Ishikawa (cell line): ENCODE measurements at regions not wholly inside any gene's neighbourhood (a gene's known extent, or its start where the extent isn't known, plus 50 kb on each side); places are given as distances from the start of the nearest gene placed in this dataset.

Experiments used
- CEBPB ChIP-seq: IDR thresholded peaks from 2 replicates; pipeline ENCODE4 v1.6.1; 2012
- CREB1 ChIP-seq: IDR thresholded peaks from 2 replicates; pipeline ENCODE4 v1.6.1; 2012; ENCODE audit warnings: low read depth
- EGR1 ChIP-seq: IDR thresholded peaks from 2 replicates; pipeline ENCODE4 v1.6.1; 2012
- EP300 ChIP-seq: IDR thresholded peaks from 2 replicates; pipeline ENCODE4 v1.6.1; 2012; ENCODE audit warnings: borderline replicate concordance
- FOXM1 ChIP-seq: IDR thresholded peaks from 2 replicates; pipeline ENCODE4 v1.6.1; 2012; ENCODE audit warnings: low read depth, borderline replicate concordance
- MAX ChIP-seq: IDR thresholded peaks from 2 replicates; pipeline ENCODE4 v1.6.1; 2012
- NFIC ChIP-seq: IDR thresholded peaks from 2 replicates; pipeline ENCODE4 v1.6.1; 2012
- RAD21 ChIP-seq: IDR thresholded peaks from 2 replicates; pipeline ENCODE4 v1.6.1; 2012; ENCODE audit warnings: low read depth
- REST ChIP-seq: IDR thresholded peaks from 2 replicates; pipeline ENCODE4 v1.6.1; 2012; ENCODE audit warnings: low read depth, mild to moderate bottlenecking
- TAF1 ChIP-seq: IDR thresholded peaks from 2 replicates; pipeline ENCODE4 v1.6.1; 2012; ENCODE audit warnings: low read depth, mild to moderate bottlenecking
- TCF12 ChIP-seq: IDR thresholded peaks from 2 replicates; pipeline ENCODE4 v1.6.1; 2012; ENCODE audit warnings: low read depth
- TEAD4 ChIP-seq: IDR thresholded peaks from 2 replicates; pipeline ENCODE4 v1.6.1; 2012
- USF1 ChIP-seq: IDR thresholded peaks from 2 replicates; pipeline ENCODE4 v1.6.1; 2012
- YY1 ChIP-seq: IDR thresholded peaks from 2 replicates; pipeline ENCODE4 v1.6.1; 2012; ENCODE audit warnings: low read depth
- ZBTB7A ChIP-seq: IDR thresholded peaks from 2 replicates; pipeline ENCODE4 v1.6.1; 2012; ENCODE audit warnings: low read depth

- TF ChIP-seq TCF12 (no peak), TAF1 (no peak), YY1 (no peak), TEAD4 (no peak), CREB1 (no peak), FOXM1 (no peak), USF1 (no peak), RAD21 (no peak), EP300 (no peak)
Measured at GRCh38 chrX:51151734-51152133, 180.9 kb upstream of the NUDT10 start.

- TF ChIP-seq ZBTB7A (no peak), USF1 (no peak), RAD21 (no peak), TAF1 (no peak), FOXM1 (no peak), REST (no peak), CEBPB (no peak), MAX (no peak), YY1 (no peak), EP300 (no peak), CREB1 (no peak), TCF12 (no peak), EGR1 (no peak), TEAD4 (no peak)
Measured at GRCh38 chrX:51155157-51155556, 177.5 kb upstream of the NUDT10 start.

GRCh38 chrX:51155566-51155965 is 177.1 kb upstream of the NUDT10 start:
- TF ChIP-seq REST (no peak), MAX (no peak), FOXM1 (no peak), CREB1 (no peak), TAF1 (no peak), USF1 (no peak), ZBTB7A (no peak), RAD21 (no peak), EGR1 (no peak), CEBPB (no peak), TCF12 (no peak), YY1 (no peak), TEAD4 (no peak), NFIC (no peak), EP300 (no peak)

- TF ChIP-seq CEBPB (no peak), TEAD4 (no peak), USF1 (no peak), MAX (no peak), TCF12 (no peak), REST (no peak), RAD21 (no peak), EGR1 (no peak), NFIC (no peak), EP300 (no peak), ZBTB7A (no peak), FOXM1 (no peak), TAF1 (no peak), YY1 (no peak), CREB1 (no peak)
Measured at GRCh38 chrX:51158231-51158630, 174.4 kb upstream of the NUDT10 start.
